IMR-90 (cell line): ENCODE measurements at regions not wholly inside any gene's neighbourhood (a gene's known extent, or its start where the extent isn't known, plus 50 kb on each side); places are given as distances from the start of the nearest gene placed in this dataset.

Experiments used
- ATAC-seq: fragments of 200-7000 bp; cut with Tn5 transposase; 2 replicates; pipeline ENCODE4 v1.9.1; 2020; ENCODE audit warnings: low read depth, mild to moderate bottlenecking, moderate library complexity
- BruUV-seq: library from RNA; stranded (reverse); fragments of 400-500 nt; replicated peaks from 2 replicates; lab custom pipeline; 2021; lab: Mats Ljungman, UMichigan
- CTCF ChIA-PET: fragments of 300-600 bp; formaldehyde crosslinking; extraction: SDS; loops from one replicate; lab custom pipeline; 2021; ENCODE audit warnings: antibody characterized with exemption; lab: Yijun Ruan, JAX
- POLR2A ChIA-PET: fragments of 300-600 bp; sonication (Branson Sonifier 250); formaldehyde crosslinking; loops from one replicate; lab custom pipeline; 2022; ENCODE audit warnings: antibody characterized with exemption; ENCODE audit not compliant: unreplicated experiment; lab: Charles Lee
- DNase-seq: peaks from one replicate; pipeline ENCODE4 v3.0.0; 2013
- H2AFZ ChIP-seq: replicated peaks from 2 replicates; pipeline ENCODE3; 2013; ENCODE audit warnings: low read length, mild to moderate bottlenecking; ENCODE audit not compliant: poor library complexity
- H2AK5ac ChIP-seq: 2 replicates; pipeline ENCODE4 v1.6.1; 2013; ENCODE audit warnings: low read depth, low read length, inconsistent platforms
- H2AK9ac ChIP-seq: replicated peaks from 2 replicates; pipeline ENCODE3; 2013; ENCODE audit warnings: mild to moderate bottlenecking, low read depth, low read length, moderate library complexity; ENCODE audit not compliant: poor library complexity
- H2BK120ac ChIP-seq: 2 replicates; pipeline ENCODE4 v1.6.1; 2013; ENCODE audit warnings: low read depth, low read length, inconsistent platforms
- H2BK15ac ChIP-seq: 3 replicates; pipeline ENCODE4 v1.6.1; 2013; ENCODE audit warnings: low read depth, low read length, inconsistent platforms
- H2BK20ac ChIP-seq: 2 replicates; pipeline ENCODE4 v1.6.1; 2013; ENCODE audit warnings: low read depth, mild to moderate bottlenecking, inconsistent platforms, low read length, moderate library complexity
- H2BK5ac ChIP-seq: 2 replicates; pipeline ENCODE4 v1.6.1; 2013; ENCODE audit warnings: mild to moderate bottlenecking, low read depth, low read length, inconsistent platforms; ENCODE audit not compliant: poor library complexity, severe bottlenecking
- H3K14ac ChIP-seq: replicated peaks from 2 replicates; pipeline ENCODE4 v1.6.1; 2013; ENCODE audit warnings: low read depth, low read length, inconsistent platforms
- H3K18ac ChIP-seq: 2 replicates; pipeline ENCODE4 v1.6.1; 2013; ENCODE audit warnings: low read depth, low read length, control low read depth
- H3K23ac ChIP-seq: 2 replicates; pipeline ENCODE4 v1.6.1; 2013; ENCODE audit warnings: low read depth, low read length, inconsistent platforms
- H3K27ac ChIP-seq: 2 replicates; pipeline ENCODE4 v1.5.1; 2013; ENCODE audit warnings: mild to moderate bottlenecking, control low read depth, low read length; ENCODE audit not compliant: insufficient read depth
- H3K27me3 ChIP-seq: 2 replicates; pipeline ENCODE4 v1.6.1; 2013; ENCODE audit warnings: low read length; ENCODE audit not compliant: control insufficient read depth, insufficient read depth
- H3K36me3 ChIP-seq: 2 replicates; pipeline ENCODE4 v1.6.1; 2013; ENCODE audit warnings: low read length, mixed read lengths; ENCODE audit not compliant: control insufficient read depth, insufficient read depth
- H3K4ac ChIP-seq: 2 replicates; pipeline ENCODE4 v1.6.1; 2013; ENCODE audit warnings: low read depth, low read length, inconsistent platforms
- H3K4me1 ChIP-seq: 2 replicates; pipeline ENCODE4 v1.6.1; 2013; ENCODE audit warnings: low read length, mixed read lengths; ENCODE audit not compliant: control insufficient read depth, insufficient read depth
- H3K4me2 ChIP-seq: 2 replicates; pipeline ENCODE4 v1.6.1; 2013; ENCODE audit warnings: low read depth, mild to moderate bottlenecking, control low read depth, low read length, moderate library complexity
- H3K4me3 ChIP-seq: 2 replicates; pipeline ENCODE4 v1.5.1; 2013; ENCODE audit warnings: low read depth, mild to moderate bottlenecking, control low read depth, low read length, moderate library complexity; ENCODE audit not compliant: insufficient read depth
- H3K56ac ChIP-seq: 2 replicates; pipeline ENCODE4 v1.6.1; 2013; ENCODE audit warnings: low read length, inconsistent platforms; ENCODE audit not compliant: insufficient read depth; ENCODE audit errors: extremely low read depth
- H3K79me1 ChIP-seq, 2 experiments: 2 replicates each; pipeline ENCODE4 v1.6.1; 2013; ENCODE audit warnings: low read length in 2 of 2, inconsistent platforms in 1 of 2, low read depth in 1 of 2
- H3K9ac ChIP-seq: 2 replicates; pipeline ENCODE4 v1.6.1; 2013; ENCODE audit warnings: low read depth, low read length, control low read depth
- H3K9me1 ChIP-seq: 2 replicates; pipeline ENCODE4 v1.6.1; 2013; ENCODE audit warnings: low read length, inconsistent platforms; ENCODE audit not compliant: insufficient read depth
- H3K9me3 ChIP-seq: 2 replicates; pipeline ENCODE4 v1.6.1; 2013; ENCODE audit warnings: low read length; ENCODE audit not compliant: control insufficient read depth, insufficient read depth
- H4K20me1 ChIP-seq: 2 replicates; pipeline ENCODE4 v1.6.1; 2013; ENCODE audit warnings: low read length, inconsistent platforms; ENCODE audit not compliant: insufficient read depth
- H4K5ac ChIP-seq: 2 replicates; pipeline ENCODE4 v1.6.1; 2013; ENCODE audit warnings: mild to moderate bottlenecking, low read depth, low read length, control low read depth
- H4K8ac ChIP-seq, 2 experiments: 2 replicates each; pipeline ENCODE4 v1.6.1; 2013; ENCODE audit warnings: low read depth in 2 of 2, low read length in 2 of 2, control low read depth in 1 of 2, inconsistent platforms in 1 of 2
- H4K91ac ChIP-seq: 2 replicates; pipeline ENCODE4 v1.6.1; 2013; ENCODE audit warnings: low read depth, low read length, inconsistent platforms; ENCODE audit not compliant: insufficient read depth
- BHLHE40 ChIP-seq: fragments of 150-350 bp; IDR thresholded peaks from 2 replicates; pipeline ENCODE4 v1.6.1; 2016; ENCODE audit warnings: mild to moderate bottlenecking, low read depth, low read length
- CEBPB ChIP-seq: IDR thresholded peaks from 2 replicates; pipeline ENCODE4 v1.6.1; 2012; ENCODE audit warnings: low read depth, low read length, improper control_type of control experiment
- CHD1 ChIP-seq: IDR thresholded peaks from 2 replicates; pipeline ENCODE4 v1.6.1; 2012; ENCODE audit warnings: low read depth, low read length, improper control_type of control experiment
- FOS ChIP-seq: fragments of 150-350 bp; IDR thresholded peaks from 2 replicates; pipeline ENCODE4 v1.6.1; 2016; ENCODE audit warnings: low read depth, low read length
- MAFK ChIP-seq: IDR thresholded peaks from 2 replicates; pipeline ENCODE4 v1.6.1; 2012; ENCODE audit warnings: low read depth, low read length, improper control_type of control experiment
- MAZ ChIP-seq: IDR thresholded peaks from 2 replicates; pipeline ENCODE4 v1.6.1; 2012; ENCODE audit warnings: low read depth, mild to moderate bottlenecking, low read length, improper control_type of control experiment, moderate library complexity, borderline replicate concordance
- MXI1 ChIP-seq: IDR thresholded peaks from 2 replicates; pipeline ENCODE4 v1.6.1; 2012; ENCODE audit warnings: low read depth, mild to moderate bottlenecking, low read length, moderate library complexity, borderline replicate concordance
- NFE2L2 ChIP-seq: fragments of 150-350 bp; IDR thresholded peaks from 2 replicates; pipeline ENCODE4 v1.6.1; 2016; ENCODE audit warnings: low read depth, mild to moderate bottlenecking, low read length
- POLR2A ChIP-seq: IDR thresholded peaks from 2 replicates; pipeline ENCODE4 v1.6.1; 2012; ENCODE audit warnings: mild to moderate bottlenecking, low read depth, low read length
- RAD21 ChIP-seq: IDR thresholded peaks from 2 replicates; pipeline ENCODE4 v1.6.1; 2012; ENCODE audit warnings: low read length, improper control_type of control experiment
- RCOR1 ChIP-seq: IDR thresholded peaks from 2 replicates; pipeline ENCODE4 v1.6.1; 2012; ENCODE audit warnings: mild to moderate bottlenecking, low read length, improper control_type of control experiment; ENCODE audit not compliant: insufficient replicate concordance
- RFX5 ChIP-seq: IDR thresholded peaks from 2 replicates; pipeline ENCODE4 v1.8.0; 2012; ENCODE audit warnings: low read depth, mild to moderate bottlenecking, low read length, moderate library complexity
- SMC3 ChIP-seq: fragments of 150-350 bp; IDR thresholded peaks from 2 replicates; pipeline ENCODE4 v1.6.1; 2016; ENCODE audit warnings: low read depth, mild to moderate bottlenecking, antibody characterized with exemption, low read length, moderate library complexity
- USF2 ChIP-seq: fragments of 150-350 bp; IDR thresholded peaks from 2 replicates; pipeline ENCODE4 v1.6.1; 2017; ENCODE audit warnings: mild to moderate bottlenecking, antibody characterized with exemption, low read length, low read depth
- WGBS, 2 experiments: methylation state at CpG; one replicate each; pipeline versions ENCODE4 v1.1.5 to v1.1.7; 2013; ENCODE audit warnings: missing lambda C conversion rate in 2 of 2; ENCODE audit not compliant: insufficient read length in 1 of 2; ENCODE audit errors: extremely low coverage in 2 of 2; 5-methylcytosine and 5-hydroxymethylcytosine counted together
- dilution Hi-C: fragments of 300-500 bp; cut with HindIII; formaldehyde crosslinking; loops from one replicate; pipeline ENCODE4 v1.14.3; 2018; ENCODE audit warnings: low sequenced_read_pairs; ENCODE audit not compliant: unreplicated experiment
- in situ Hi-C: fragments of 300-500 bp; cut with MboI; formaldehyde crosslinking; loops from 3 replicates; pipeline ENCODE4 v1.14.3; 2019; ENCODE audit warnings: low sequenced_read_pairs, inconsistent platforms, mixed read lengths
- intact Hi-C: fragments of 100-400 bp; cut with micrococcal nuclease; formaldehyde crosslinking; loops from 2 replicates; pipeline ENCODE4 v1.10.0; 2022
- TF ChIP-seq, protein P1 (sequence below): conservative IDR thresholded peaks from 2 replicates; pipeline ENCODE4 v1.5.1; 2012; ENCODE audit warnings: mild to moderate bottlenecking, low read depth, low read length, improper control_type of control experiment
- TF ChIP-seq, protein P2 (sequence below): fragments of 150-350 bp; IDR thresholded peaks from 2 replicates; pipeline ENCODE4 v1.6.1; 2016; ENCODE audit warnings: low read depth, mild to moderate bottlenecking, low read length, moderate library complexity, borderline replicate concordance

- Histone ChIP-seq H2BK20ac (no peak overlapping the region), H3K18ac (no peak overlapping the region), H2AK5ac (no peak overlapping the region), H3K9me1 (peaks cover 19% of the 10 kb centered on the region), H2AK9ac (no peak overlapping the region), H2BK5ac (no peak overlapping the region), H2BK15ac (no peak overlapping the region), H3K9ac (no peak overlapping the region), H3K27ac (no peak overlapping the region), H3K79me1 (no peaks in the 10 kb centered on the region), H3K23ac (no peak overlapping the region), H3K27me3 (no peaks in the 10 kb centered on the region), H3K4ac (no peak overlapping the region), H3K4me2 (no peak overlapping the region), H3K14ac (no peak overlapping the region), H4K20me1 (no peaks in the 10 kb centered on the region), H3K4me3 (no peak overlapping the region), H3K36me3 (no peaks in the 10 kb centered on the region), H4K5ac (no peak overlapping the region), H3K4me1 (peaks cover 18% of the 10 kb centered on the region), H3K56ac (no peak overlapping the region), H2BK120ac (no peak overlapping the region), H3K9me3 (no peaks in the 10 kb centered on the region), H4K8ac (no peak overlapping the region), H2AFZ (no peak overlapping the region), H4K91ac (no peak overlapping the region)
- ATAC-seq (no peak), DNase-seq (no peak)
- ChIA-PET POLR2A (no interaction called here), CTCF (no interaction called here)
- in situ Hi-C loops (no loop called here), dilution Hi-C loops (no loop called here), intact Hi-C loops (loop anchor here (5.0 kb wide), 1 partner anchor 102 kb away; no protein-coding TSS in a partner anchor)
- no TSS peak for BruUV-seq
- TF ChIP-seq RFX5 (no peak), NFE2L2 (no peak), RAD21 (no peak), MAFK (no peak), MAZ (no peak), FOS (no peak), RCOR1 (no peak), CHD1 (no peak), CEBPB (no peak), BHLHE40 (no peak), USF2 (no peak), MXI1 (no peak), POLR2A (no peak), SMC3 (no peak)
- TF ChIP-seq, protein P1, sequence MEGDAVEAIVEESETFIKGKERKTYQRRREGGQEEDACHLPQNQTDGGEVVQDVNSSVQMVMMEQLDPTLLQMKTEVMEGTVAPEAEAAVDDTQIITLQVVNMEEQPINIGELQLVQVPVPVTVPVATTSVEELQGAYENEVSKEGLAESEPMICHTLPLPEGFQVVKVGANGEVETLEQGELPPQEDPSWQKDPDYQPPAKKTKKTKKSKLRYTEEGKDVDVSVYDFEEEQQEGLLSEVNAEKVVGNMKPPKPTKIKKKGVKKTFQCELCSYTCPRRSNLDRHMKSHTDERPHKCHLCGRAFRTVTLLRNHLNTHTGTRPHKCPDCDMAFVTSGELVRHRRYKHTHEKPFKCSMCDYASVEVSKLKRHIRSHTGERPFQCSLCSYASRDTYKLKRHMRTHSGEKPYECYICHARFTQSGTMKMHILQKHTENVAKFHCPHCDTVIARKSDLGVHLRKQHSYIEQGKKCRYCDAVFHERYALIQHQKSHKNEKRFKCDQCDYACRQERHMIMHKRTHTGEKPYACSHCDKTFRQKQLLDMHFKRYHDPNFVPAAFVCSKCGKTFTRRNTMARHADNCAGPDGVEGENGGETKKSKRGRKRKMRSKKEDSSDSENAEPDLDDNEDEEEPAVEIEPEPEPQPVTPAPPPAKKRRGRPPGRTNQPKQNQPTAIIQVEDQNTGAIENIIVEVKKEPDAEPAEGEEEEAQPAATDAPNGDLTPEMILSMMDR, result no peak
- TF ChIP-seq, protein P2, sequence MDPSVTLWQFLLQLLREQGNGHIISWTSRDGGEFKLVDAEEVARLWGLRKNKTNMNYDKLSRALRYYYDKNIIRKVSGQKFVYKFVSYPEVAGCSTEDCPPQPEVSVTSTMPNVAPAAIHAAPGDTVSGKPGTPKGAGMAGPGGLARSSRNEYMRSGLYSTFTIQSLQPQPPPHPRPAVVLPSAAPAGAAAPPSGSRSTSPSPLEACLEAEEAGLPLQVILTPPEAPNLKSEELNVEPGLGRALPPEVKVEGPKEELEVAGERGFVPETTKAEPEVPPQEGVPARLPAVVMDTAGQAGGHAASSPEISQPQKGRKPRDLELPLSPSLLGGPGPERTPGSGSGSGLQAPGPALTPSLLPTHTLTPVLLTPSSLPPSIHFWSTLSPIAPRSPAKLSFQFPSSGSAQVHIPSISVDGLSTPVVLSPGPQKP, result no peak
- 91% methylated on average over 4 of the region's 6 CpGs; no CpG with 5 or more reads in 1 of the 2 experiments for WGBS, 2 experiments
These were observed 221.8 kb downstream of the ADAMTS15 start for GRCh38 chr11:130670200-130670599.
